ENCODE measurements at regions not wholly inside any gene's neighbourhood (a gene's known extent, or its start where the extent isn't known, plus 50 kb on each side); places are given as distances from the start of the nearest gene placed in this dataset.
"Not testable (repeated sequence)": the region's sequence is repeated elsewhere in the genome, so short reads cannot be mapped to it uniquely, and the experiment has no call there.

- DNase-seq (ENCODE audit: low read depth in 2 of 2) = no peak
Measured at GRCh38 chr3:5974630-5975322, 787.3 kb downstream of the EDEM1 start.

GRCh38 chr3:5977331-5977730 is 789.8 kb downstream of the EDEM1 start:
- DNase-seq (ENCODE audit: low read depth in 2 of 2) = no peak

DNA sequence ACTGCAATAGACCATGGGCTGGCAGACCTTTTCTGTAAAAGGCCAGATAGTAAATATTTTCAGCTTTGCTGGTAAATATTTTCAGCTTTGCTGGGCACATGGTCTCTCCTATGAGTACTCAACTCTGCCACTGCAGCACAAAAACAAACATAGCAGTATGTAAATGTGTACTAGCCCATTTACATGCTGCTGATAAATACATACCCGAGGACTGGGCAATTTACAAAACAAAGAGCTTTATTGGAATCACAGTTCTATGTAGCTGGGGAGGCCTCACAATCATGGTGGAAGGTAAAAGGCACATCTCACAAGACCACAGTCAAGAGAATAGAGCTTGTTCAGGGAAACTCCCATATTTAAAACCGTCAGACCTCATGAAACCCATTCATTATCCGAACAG is 793.0 kb downstream of the EDEM1 start:
- DNase-seq (ENCODE audit: low read depth in 2 of 2) = no peak

GRCh38 chr3:5994651-5995050 is 807.1 kb downstream of the EDEM1 start:
- no peak for DNase-seq (ENCODE audit: low read depth in 2 of 2)

GRCh38 chr3:6018456-6018855 is 830.9 kb downstream of the EDEM1 start:
- DNase-seq (ENCODE audit: low read depth in 2 of 2) = no peak

DNA sequence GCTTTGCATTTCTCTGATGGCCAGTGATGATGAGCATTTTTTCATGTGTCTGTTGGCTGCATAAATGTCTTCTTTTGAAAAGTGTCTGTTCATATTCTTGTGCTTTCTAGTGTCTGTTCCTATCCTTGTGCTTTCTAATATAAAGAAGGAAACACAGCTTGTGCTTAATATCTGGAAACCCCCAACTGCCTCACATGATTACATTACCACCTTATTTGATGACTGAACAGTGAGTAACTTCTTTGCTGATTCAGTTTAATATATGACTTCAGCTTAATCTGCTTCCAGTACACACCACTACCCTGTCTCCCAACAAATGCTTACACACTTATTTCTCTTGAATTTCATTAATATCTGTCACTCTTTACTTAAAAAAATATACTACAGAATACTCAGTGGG is 835.1 kb downstream of the EDEM1 start:
- no peak for DNase-seq (ENCODE audit: low read depth in 2 of 2)

DNA sequence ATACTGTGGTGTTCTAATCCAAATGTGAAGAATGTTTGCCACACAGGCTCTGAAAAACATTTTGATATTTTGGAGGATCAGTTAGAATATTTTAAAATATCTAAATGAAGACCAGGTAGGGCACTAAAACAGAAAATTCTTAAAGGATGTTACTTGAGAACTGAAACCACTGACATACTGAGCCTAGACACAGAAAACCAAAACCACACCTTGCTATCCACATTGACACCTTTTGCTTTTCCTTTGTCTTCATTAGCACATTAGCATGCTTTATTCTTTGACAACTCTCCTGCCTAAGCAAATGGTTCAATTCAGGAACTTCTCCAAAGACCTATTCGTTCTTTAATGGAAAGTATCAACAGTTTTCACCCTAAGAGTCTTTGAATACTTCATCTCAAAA is 835.9 kb upstream of the GRM7 start:
- no peak for DNase-seq (ENCODE audit: low read depth in 2 of 2)

- DNase-seq (ENCODE audit: low read depth in 2 of 2) = not testable (repeated sequence)
Measured at GRCh38 chr3:6030648-6031047, 830.3 kb upstream of the GRM7 start.

DNA sequence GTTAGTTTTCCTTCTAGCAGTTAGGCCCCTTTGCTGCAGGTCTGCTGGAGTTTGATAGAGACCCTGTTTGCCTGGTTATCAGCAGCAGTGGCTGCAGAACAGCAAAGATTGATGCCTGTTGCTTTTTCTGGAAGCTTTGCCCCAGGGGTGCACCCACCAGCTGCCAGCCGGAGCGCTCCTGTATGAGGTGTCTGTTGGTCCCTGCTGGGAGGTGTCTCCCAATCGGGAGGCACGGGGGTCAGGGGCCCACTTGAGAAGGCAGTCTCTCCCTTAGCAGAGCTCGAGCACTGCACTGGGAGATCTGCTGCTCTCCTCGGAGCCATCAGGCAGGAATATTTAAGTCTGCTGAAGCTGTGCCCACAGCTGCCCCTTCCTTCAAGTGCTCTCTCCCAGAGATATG is 825.3 kb upstream of the GRM7 start:
- DNase-seq (ENCODE audit: low read depth in 2 of 2) = no peak

DNA sequence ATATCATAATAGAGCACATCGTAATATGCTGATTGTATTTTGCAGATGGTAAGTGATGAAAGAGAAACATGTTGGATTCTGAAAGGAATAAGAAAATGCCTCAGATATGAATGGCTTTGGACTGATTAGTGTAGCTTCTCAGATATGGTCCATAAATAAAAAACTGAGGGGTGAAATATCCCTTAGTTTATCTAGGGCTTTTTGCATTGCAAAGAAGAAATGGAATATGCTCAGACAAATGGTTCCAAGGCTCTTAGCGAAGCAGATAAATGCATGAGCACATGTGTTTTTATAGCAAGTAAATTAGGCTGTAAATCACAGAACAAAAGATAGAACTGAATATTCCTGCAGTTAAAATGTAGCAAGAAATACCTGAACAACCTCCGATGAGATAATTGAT is 820.9 kb upstream of the GRM7 start:
- DNase-seq (ENCODE audit: low read depth in 2 of 2) = no peak

GRCh38 chr3:6041894-6042293 is 819.0 kb upstream of the GRM7 start:
- DNase-seq (ENCODE audit: low read depth in 2 of 2) = no peak

- no peak for DNase-seq (ENCODE audit: low read depth in 2 of 2)
Measured at GRCh38 chr3:6047016-6047415, 813.9 kb upstream of the GRM7 start.

DNA sequence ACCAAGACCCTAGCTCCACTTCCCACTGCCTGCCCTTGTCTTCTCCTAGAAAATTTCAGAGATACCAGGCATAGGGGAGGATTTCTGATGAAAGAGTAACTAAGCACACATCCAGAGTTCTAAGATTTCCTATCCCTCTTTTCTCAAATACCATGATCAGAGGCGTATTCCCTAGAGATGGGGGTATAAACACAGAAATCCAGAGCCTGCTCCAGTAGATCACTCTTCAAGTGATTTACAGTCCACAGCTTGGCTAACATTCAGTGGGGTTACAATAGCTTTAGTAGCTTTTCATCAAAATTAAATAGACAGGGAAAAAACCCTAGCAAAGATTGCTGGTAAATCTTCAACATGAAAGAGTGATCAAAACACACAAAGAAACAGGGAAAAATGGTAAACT is 800.7 kb upstream of the GRM7 start:
- no peak for DNase-seq (ENCODE audit: low read depth in 2 of 2)

DNA sequence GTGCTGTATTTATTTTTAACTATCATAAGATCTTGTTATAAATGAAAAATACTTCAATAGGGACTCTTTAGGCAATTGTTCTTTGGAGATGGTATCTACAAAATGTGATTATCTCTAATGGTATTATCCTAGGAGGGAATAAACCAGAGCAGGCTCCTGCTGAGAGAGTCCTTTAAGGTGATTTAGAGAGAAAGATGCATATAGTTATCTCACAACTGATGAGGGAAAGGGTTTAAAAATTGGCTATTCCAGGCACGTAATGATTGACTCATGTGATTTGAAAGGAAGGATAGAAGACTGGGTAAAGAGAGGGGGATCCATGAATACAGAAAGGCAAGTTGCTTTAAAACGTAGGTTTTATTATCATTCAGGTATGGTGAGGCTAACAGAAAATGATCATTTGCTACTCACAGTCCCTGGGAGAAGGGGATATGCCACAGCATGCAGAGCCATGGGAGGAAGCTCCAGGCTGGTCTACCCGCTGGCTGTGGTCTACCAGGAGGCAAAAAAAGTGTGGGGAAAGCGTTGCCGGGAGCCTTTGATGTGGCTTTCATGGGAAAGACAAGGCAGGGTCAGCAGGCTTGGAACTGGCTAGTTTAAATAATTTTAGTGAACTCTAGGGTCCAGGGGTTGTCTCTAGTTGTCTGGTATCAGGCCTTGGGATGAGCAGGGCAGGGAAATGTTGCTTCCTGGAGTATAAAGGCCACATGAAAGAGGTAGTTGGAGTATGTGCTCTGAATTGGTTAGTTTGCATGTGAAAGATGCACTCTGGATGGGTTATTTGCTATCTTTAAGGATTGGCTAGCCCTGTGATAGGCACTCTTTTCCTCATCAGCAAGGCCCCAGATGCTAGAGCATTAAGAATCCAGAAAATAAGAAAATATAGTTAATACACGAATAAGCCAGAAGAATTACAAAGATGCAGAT is 798.4 kb upstream of the GRM7 start:
- no peak for DNase-seq (ENCODE audit: low read depth in 2 of 2)

DNA sequence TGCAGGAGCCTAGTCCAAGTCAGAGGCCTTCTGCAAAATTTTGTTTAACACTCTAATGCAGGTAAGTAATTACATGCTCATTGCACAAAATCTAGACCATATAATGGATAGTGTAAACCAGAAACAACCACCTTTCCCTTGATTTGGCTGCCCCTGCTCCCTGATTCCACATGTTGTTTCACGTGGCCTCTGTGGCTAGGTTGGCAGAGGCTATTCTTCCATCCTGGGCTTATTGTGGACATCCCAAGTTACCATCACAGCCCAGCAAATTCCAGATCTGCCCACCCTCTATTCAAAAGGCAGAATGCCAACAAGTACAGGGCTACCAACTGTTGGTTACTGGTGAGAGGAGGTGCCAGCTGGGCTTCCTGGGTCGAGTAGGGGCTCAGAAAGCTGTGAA is 794.5 kb upstream of the GRM7 start:
- no peak for DNase-seq (ENCODE audit: low read depth in 2 of 2)

DNA sequence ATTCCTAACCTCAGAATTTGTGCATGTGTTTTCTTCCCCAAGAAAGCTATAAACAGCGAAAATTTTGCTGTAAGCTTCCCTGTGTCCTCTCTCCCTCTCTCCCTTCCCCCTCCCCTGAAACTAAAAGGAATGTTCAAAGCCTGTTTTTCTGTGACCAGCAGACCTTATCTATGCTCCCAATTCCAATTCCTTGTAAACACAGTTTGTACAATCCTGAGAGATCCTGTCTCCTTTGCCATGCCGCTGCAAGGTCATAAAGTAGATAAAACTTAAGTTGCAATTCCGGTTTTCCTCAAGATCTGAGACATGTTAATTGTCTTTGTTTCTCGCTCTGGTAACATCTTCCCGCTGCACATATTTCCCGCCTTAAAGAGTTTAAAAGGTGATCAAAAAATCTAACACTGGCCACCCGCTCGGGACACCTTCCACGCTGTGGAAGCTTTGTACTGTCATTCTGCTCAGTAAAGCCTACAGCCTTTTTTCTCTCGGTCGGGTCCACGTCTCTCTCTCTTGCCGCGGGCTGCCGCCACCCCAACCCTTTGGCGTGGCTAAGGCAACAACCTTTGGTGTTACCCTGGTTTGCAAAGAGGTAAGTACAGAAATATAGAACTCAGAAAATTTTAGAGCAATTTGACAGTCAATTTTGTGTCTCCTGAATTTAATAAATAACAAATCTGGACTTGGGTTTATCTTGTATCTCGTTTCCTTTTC is 793.9 kb upstream of the GRM7 start:
- DNase-seq (ENCODE audit: low read depth in 2 of 2) = not testable (repeated sequence)

DNA sequence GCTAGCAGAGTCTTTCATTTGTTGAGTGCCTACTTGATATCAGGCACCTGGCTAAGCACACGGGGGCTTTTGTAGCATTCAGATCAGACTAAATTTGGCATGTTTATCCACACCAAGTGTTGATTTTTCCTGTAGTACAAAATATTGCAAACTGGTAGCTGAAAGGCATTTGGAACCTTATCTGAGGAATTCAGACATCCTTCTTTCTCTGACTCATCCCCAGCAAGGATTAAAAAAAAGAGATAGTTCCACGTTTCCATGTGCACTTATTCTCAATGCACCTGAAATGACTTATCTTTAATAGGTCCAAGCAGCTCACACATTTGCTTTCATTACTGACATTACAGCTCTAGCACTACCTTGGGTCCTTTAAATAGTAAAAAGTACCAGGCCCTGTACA is 786.0 kb upstream of the GRM7 start:
- no peak for DNase-seq (ENCODE audit: low read depth in 2 of 2)

- DNase-seq (ENCODE audit: low read depth in 2 of 2) = no peak
Measured at GRCh38 chr3:6078436-6078835, 782.5 kb upstream of the GRM7 start.

GRCh38 chr3:6079011-6079410 is 781.9 kb upstream of the GRM7 start:
- no peak for DNase-seq (ENCODE audit: low read depth in 2 of 2)

DNA sequence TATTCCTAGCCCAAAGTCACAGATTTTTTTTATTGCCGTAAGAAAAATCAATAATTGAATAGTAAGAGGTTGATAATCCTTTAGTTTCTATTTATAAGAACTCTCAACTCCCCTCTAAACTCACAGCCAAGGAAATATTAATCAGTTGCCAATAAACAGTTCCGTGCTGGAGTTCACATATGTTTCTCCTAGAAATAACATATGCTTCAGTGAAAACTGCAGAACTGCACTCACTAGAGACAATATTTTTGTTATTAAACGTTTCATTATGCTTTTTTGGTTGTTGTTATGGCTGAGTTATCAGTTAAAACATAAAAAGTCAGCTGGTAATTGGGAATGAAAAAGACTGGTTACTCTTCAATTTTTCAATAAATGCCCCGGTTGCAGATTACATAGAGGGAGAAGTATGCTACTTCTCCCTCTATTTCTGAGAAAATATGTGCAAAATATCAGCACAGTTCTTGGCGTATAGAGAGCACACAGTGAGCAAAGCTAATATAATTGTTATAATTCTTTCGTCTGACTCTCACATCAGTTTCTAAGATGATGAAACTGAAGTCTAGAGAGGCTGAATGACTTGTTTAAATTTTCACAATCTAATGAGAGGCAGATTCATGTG is 781.2 kb upstream of the GRM7 start:
- DNase-seq (ENCODE audit: low read depth in 2 of 2) = no peak

- no peak for DNase-seq (ENCODE audit: low read depth in 2 of 2)
Measured at GRCh38 chr3:6088433-6088832, 772.5 kb upstream of the GRM7 start.

DNA sequence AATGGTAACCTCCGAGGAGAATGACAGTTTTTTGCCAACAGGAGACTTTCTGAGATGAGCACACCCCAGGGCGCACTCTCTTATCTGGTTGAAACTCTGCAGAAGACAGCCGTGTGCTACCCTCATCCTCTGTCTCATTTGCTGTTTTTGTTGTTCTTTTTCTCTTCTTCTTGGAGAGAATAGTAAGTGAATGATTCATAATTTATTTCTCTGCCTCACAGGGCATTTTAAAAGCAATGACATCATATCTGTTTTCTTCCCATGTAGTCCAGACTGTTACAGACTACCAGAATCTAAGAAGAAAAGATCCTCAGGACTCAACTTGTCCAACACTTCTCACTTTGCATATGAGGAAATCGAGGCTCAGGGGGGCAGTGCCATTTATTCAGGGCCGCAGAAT is 771.1 kb upstream of the GRM7 start:
- no peak for DNase-seq (ENCODE audit: low read depth in 2 of 2)
